ENCODE measurements at regions not wholly inside any gene's neighbourhood (a gene's known extent, or its start where the extent isn't known, plus 50 kb on each side); places are given as distances from the start of the nearest gene placed in this dataset.

DNA sequence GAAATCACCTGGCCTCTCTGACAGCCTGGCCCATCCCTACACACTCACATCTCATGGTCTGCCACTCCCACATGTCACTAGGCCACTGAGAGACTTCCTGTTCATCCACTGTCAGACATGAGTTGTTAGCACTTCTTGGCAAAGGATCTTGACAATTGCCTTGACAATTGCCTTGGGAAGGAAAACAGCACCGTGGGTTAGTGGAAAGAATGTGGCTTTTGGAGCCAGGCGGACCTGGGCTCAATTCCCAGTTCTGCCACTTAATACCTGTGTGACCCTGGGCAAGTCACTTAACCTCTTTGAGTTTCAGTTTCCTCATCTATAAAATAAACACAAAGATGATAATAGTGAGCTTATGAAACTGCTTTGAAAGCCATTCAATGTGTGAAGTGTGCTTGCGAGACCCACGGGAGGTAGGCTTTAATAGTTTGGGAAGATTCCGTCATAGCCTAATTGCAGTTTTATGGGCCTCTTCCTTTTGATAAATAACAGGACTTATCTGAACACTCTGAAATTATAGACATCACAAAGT lies 250.4 kb downstream of the C12orf75 start:
- no peak for TF ChIP-seq CTCF (IDR thresholded peaks at IDR 0.05; ENCODE audit: low read length)
- TF ChIP-seq EZH2 (IDR thresholded peaks at IDR 0.05; ENCODE audit: borderline replicate concordance, low read length) = no peak
- Histone ChIP-seq H3K4me1 (ENCODE audit: insufficient read depth, low read length, severe bottlenecking) (no peaks in the 10 kb centered on the region), H3K4me2 (ENCODE audit: low read length) (no peak overlapping the region), H3K79me2 (ENCODE audit: insufficient read depth, low read length) (no peaks in the 10 kb centered on the region), H3K4me3 (ENCODE audit: low read depth, low read length, poor library complexity, severe bottlenecking) (no peak overlapping the region), H3K27ac (ENCODE audit: low read depth, low read length, poor library complexity, severe bottlenecking) (no peak overlapping the region), H3K36me3 (ENCODE audit: insufficient read depth, low read length) (no peaks in the 10 kb centered on the region), H3F3A (ENCODE audit: insufficient read depth, low read length) (no peaks in the 10 kb centered on the region), H2AFZ (ENCODE audit: low read length) (no peak overlapping the region), H3K27me3 (ENCODE audit: insufficient read depth, low read length) (no peaks in the 10 kb centered on the region), H3K9me3 (ENCODE audit: low read length) (no peaks in the 10 kb centered on the region), H3K9me2 (ENCODE audit: low read depth, low read length) (no peaks in the 10 kb centered on the region), H3K9ac (ENCODE audit: low read length) (no peak overlapping the region), H4K20me1 (ENCODE audit: insufficient read depth, low read length) (no peaks in the 10 kb centered on the region)

DNA sequence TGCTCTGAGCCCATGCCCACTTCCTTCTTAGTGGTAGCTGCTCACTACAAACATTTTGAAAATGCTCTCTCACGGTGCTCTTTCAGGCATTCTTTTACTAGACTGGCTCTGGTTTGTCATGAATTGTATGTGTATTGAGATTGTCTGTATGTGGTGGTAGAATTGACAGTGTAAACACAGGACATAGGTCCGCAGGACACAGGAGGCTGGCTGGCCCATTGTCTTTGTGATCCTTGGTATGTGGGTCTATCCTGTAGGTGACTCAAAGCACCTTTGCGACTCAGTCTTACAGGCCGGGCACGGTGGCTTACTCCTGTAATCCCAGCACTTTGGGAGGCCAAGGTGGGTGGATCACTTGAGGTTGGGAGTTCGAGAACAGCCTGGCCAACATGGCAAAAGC lies 250.9 kb downstream of the C12orf75 start:
- no peaks in the 10 kb centered on the region for H3K27me3 ChIP-seq (ENCODE audit: insufficient read depth, low read length)
- H3K4me1 ChIP-seq (ENCODE audit: insufficient read depth, low read length, severe bottlenecking) = no peaks in the 10 kb centered on the region
- no peak overlapping the region for H3K4me2 ChIP-seq (ENCODE audit: low read length)
- H2AFZ ChIP-seq (ENCODE audit: low read length) = no peak overlapping the region
- no peak overlapping the region for H3K9ac ChIP-seq (ENCODE audit: low read length)
- H3K9me3 ChIP-seq (ENCODE audit: low read length) = no peaks in the 10 kb centered on the region
- H4K20me1 ChIP-seq (ENCODE audit: insufficient read depth, low read length) = no peaks in the 10 kb centered on the region
- H3K4me3 ChIP-seq (ENCODE audit: low read depth, low read length, poor library complexity, severe bottlenecking) = no peak overlapping the region
- H3K79me2 ChIP-seq (ENCODE audit: insufficient read depth, low read length) = no peaks in the 10 kb centered on the region
- no peak for TF ChIP-seq CTCF (IDR thresholded peaks at IDR 0.05; ENCODE audit: low read length)
- no peak for TF ChIP-seq EZH2 (IDR thresholded peaks at IDR 0.05; ENCODE audit: borderline replicate concordance, low read length)
- H3K9me2 ChIP-seq (ENCODE audit: low read depth, low read length) = no peaks in the 10 kb centered on the region
- H3F3A ChIP-seq (ENCODE audit: insufficient read depth, low read length) = no peaks in the 10 kb centered on the region
- H3K36me3 ChIP-seq (ENCODE audit: insufficient read depth, low read length) = no peaks in the 10 kb centered on the region
- H3K27ac ChIP-seq (ENCODE audit: low read depth, low read length, poor library complexity, severe bottlenecking) = no peak overlapping the region

DNA sequence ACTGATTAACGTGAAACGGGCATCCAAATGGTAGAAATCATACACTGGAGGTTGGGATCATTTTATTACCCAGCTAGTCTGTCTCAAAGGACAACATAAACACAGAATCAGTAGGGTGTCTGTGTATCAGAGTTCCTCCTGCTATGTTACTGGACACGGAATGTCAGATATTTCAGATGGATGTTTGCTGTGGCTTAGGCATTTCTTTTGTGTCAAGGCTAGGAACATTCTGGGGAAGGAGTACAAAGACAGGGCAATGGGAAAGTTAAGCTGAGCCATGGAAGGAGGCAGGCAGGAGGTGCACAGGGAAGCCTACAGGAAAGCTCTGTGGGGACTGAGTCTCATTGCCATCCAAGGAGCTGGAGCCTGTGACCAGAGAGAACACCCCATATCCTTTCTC lies 254.6 kb downstream of the C12orf75 start:
- Histone ChIP-seq H3K4me3 (ENCODE audit: low read depth, low read length, poor library complexity, severe bottlenecking) (no peak overlapping the region), H3K27ac (ENCODE audit: low read depth, low read length, poor library complexity, severe bottlenecking) (no peak overlapping the region), H4K20me1 (ENCODE audit: insufficient read depth, low read length) (no peaks in the 10 kb centered on the region), H3K9me2 (ENCODE audit: low read depth, low read length) (no peaks in the 10 kb centered on the region), H3K79me2 (ENCODE audit: insufficient read depth, low read length) (no peaks in the 10 kb centered on the region), H3K9me3 (ENCODE audit: low read length) (no peaks in the 10 kb centered on the region), H3K36me3 (ENCODE audit: insufficient read depth, low read length) (no peaks in the 10 kb centered on the region), H3K27me3 (ENCODE audit: insufficient read depth, low read length) (no peaks in the 10 kb centered on the region), H3K9ac (ENCODE audit: low read length) (no peak overlapping the region), H3F3A (ENCODE audit: insufficient read depth, low read length) (no peaks in the 10 kb centered on the region), H3K4me2 (ENCODE audit: low read length) (no peak overlapping the region), H3K4me1 (ENCODE audit: insufficient read depth, low read length, severe bottlenecking) (no peaks in the 10 kb centered on the region), H2AFZ (ENCODE audit: low read length) (no peak overlapping the region)
- TF ChIP-seq CTCF (IDR thresholded peaks at IDR 0.05; ENCODE audit: low read length) (no peak), EZH2 (IDR thresholded peaks at IDR 0.05; ENCODE audit: borderline replicate concordance, low read length) (no peak)

Data from OCI-LY1 (cell line).